Kasumi-1 (cell line): ENCODE measurements at regions not wholly inside any gene's neighbourhood (a gene's known extent, or its start where the extent isn't known, plus 50 kb on each side); places are given as distances from the start of the nearest gene placed in this dataset.
"Not testable (repeated sequence)": the region's sequence is repeated elsewhere in the genome, so short reads cannot be mapped to it uniquely, and the experiment has no call there.

ENCODE experiments used
- DNase-seq, 2 experiments: peaks; one replicate each; lab custom pipeline; 2025; lab: John Stamatoyannopoulos, UW

GRCh38 chr1:56118676-56119075, 460.7 kb downstream of the PLPP3 start:
- DNase-seq, result not testable (repeated sequence)

DNA sequence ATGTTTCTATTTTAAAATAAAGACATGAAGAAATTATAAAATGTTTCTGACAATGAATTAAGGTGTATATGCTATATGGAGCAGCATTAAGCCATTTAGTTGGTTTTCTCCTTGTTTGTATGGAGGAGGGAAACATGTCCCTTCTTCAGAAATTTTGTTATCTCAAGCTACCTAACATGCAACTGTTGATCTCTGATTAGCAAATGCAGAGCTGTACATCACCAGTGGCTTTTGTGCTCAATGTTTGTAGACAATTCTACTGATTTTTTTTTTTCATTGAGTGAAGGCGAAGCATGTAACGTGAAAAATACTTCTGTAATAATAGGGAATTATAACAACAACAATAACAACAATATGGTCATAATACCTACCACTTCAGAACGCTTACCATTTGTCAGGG, 463.7 kb downstream of the PLPP3 start:
- no peak for DNase-seq

- DNase-seq, result no peak
Measured at GRCh38 chr1:56113679-56114078, 465.7 kb downstream of the PLPP3 start.

DNA sequence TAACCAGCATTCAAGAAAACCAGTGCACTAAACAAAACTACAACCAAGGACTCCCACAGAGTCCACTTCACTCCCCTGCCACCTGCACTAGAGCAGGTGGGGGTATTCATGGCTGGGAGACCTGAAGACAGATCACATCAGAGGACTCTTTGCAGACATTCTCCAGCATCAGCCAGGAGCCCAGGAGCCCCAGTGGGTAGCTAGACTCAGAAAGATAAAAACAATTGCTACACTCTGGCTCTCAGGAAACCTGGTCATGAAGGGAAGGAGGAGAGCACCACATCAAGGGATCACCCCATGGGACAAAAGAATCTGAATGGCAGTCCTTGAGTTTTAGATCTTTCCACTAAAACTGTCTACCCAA, 472.1 kb downstream of the PLPP3 start:
- no peak for DNase-seq

- no peak for DNase-seq
Measured at GRCh38 chr1:56106531-56107274, 472.7 kb downstream of the PLPP3 start.

DNA sequence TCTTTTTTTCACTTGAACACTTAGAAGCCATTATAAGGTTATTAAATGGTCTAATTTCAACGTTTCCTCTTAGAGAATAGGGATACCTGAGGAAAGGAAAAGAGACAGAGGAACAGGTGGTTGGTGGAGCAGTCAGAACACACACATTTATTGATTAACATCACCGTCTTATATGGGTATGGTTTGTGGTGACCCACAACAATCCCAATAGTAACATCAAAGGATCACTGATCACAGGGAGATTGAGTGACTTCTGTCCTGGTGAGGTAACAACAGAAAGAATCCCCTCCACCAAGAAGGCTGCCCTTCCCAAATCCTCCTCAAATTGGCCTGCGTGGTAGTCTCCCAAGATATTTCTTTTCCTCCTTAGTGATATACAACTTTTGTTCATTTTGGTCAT, 474.0 kb downstream of the PLPP3 start:
- DNase-seq, result no peak

GRCh38 chr1:56099766-56100265, 479.5 kb downstream of the PLPP3 start:
- no peak for DNase-seq

DNA sequence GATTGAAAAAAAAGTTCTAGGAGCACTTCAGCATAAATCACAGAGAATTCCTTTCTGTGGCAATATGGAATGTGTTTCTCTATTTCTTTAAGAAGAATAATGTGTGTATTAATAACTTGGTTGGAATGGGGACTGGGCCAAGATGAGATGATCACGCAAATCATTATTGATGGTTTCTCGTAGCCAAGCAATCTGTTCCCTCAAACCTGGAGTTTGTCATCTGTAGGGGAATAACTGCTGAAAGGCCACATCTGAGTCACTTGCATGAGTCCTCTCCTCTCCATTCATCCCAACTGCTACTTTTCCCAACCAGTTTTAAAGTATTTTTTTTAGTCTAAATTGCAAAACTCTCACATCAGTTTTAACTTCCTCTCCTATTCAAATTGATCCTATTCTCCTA, 480.4 kb downstream of the PLPP3 start:
- no peak for DNase-seq

DNA sequence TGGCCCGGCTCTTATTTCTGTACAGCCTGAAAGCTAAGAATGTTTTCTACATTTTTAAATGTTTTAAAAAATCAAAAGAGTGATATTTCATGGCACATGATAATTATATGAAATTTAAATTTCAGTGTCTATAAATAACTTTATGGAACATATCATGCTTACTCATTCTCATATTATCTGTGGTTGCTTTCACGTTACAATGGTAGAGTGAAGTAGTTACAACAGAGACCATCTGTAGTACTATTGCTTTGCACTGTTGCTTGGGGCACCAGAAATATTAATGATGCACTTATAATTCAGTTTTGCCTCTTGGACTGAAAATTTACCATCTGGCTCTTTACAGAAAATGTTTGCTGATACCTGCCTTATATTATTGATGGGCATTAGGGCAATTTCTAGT, 481.6 kb downstream of the PLPP3 start:
- no peak for DNase-seq

DNA sequence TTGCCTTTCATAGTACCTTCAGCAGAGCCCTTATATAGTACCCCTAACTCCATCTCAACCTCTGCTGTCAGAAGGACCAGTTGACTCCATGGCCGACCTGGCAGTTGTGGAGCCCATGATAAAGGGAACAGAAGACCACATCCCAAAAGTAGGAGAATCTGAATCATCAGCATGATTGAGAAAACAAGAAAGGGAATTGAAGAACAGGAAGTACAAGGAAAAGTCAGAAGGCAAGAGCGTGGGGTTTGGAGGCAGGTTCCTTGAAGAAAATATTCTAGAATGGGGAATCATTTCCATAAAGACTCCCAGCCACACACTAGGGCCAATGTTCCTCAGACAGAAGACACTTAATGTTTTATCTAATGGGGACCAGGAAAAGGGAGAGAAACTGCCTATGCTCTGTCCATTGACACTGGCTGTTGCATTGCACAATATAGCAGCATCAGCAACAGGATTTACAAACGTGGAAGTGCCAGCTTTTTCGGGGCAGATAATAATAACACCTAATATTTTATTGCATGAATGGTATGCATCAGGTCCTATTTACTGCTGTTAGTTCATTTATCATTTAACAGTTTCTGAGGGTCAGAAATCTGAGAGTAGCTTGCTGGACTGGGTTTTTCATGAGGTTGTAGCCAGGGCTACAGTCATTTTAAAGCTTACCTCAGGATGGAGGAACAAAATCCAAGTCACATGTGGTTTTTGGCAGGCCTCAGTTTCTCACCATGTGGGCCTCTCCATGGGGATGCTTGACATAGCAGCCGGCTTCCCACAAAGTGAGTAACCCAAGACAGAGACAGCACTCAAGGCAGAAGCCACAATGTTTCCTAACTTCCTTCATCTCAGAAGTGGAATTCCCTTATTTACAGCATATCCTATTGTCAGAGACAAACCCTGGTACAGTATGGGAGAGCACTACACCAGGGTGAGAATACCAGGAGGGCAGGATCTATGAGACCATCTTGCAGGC, 483.4 kb downstream of the PLPP3 start:
- no peak for DNase-seq

- DNase-seq, result no peak
Measured at GRCh38 chr1:56094168-56094567, 485.2 kb downstream of the PLPP3 start.

DNA sequence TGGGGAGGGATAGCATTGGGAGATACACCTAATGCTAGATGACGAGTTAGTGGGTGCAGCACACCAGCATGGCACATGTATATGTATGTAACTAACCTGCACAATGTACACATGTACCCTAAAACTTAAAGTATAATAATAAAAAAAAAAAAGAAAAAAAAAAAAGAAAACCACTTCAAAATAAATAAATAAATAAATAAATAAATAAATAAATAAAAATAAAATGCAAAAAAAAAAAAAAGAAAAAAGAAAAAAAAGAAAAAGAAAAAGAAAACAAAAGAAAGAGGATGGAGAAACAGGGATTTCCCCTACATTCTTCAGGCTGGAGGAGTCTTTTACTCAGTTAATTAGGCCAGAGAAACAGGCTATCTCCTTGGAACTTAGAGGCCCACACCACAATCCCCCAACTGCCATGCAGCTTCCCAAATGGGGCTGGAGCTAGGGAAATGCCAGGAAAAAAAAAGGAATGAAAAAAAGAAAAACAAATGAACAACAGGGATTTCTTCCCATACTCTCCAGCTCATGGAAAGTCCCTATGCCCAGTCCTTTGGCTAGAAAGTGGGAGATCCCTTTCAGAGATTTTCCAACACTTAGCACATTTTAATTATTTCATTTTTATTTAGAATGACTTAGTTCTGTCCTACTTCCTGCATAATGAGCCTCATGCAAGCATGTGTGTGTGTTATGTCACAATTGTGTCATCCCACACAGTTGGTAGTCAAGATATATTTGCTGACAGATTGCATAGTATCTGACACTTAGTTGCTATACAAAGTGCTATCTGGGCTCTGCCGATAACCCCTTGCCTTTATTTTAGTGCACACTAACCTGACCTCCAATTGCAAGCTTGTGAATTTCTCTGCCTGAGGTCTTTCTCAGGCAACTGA, 486.4 kb downstream of the PLPP3 start:
- DNase-seq, result no peak

DNA sequence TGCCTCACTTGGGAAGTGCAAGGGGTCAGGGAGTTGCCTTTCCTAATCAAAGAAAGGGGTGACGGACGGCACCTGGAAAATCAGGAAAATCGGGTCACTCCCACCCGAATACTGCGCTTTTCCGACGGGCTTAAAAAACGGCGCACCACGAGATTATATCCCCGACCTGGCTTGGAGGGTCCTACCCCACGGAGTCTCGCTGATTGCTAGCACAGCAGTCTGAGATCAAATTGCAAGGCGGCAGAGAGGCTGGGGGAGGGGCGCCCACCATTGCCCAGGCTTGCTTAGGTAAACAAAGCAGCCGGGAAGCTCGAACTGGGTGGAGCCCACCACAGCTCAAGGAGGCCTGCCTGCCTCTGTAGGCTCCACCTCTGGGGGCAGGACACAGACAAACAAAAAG, 489.5 kb downstream of the PLPP3 start:
- not testable (repeated sequence) for DNase-seq

GRCh38 chr1:56084246-56084645, 495.1 kb downstream of the PLPP3 start:
- no peak for DNase-seq

DNA sequence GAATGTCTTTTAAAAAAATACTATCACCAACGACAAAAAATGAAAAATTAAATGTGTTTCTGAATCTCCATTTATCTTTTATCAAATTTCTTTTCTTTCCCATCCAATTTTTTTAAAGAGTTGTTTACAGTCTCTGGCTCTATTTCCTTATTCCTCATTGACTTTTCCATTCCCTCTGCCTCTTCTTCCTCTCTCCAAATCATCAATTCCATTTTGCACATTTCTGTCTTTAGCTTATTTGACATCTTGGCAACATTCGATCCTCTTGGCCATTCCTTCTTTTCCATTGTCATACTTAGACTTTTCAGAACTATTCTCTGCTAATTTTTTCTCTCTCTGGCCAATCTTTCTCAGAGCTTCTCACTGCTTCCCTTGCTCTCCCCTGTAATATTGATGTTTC, 497.6 kb downstream of the PLPP3 start:
- DNase-seq, result no peak

- no peak for DNase-seq
Measured at GRCh38 chr1:56081173-56081572, 498.2 kb downstream of the PLPP3 start.

DNA sequence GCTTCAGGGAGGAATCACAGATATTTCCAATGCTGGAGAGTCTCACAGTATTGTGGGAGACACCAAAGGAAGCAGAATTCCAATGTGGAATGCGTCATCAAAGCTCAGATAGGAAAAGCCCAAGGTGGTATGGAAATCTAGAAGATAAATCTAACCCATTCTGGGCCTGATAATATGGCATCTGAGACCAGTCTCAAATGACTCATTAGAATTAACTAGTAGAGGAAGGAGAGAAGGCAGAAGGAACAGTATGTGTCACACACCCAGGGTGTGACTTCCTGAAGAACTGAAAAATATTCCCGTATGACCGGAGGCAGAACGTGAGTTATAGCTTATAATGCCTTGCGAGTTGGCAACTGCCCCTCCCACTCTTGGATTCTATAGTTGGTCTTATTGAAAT, 499.2 kb downstream of the PLPP3 start:
- DNase-seq, result no peak

DNA sequence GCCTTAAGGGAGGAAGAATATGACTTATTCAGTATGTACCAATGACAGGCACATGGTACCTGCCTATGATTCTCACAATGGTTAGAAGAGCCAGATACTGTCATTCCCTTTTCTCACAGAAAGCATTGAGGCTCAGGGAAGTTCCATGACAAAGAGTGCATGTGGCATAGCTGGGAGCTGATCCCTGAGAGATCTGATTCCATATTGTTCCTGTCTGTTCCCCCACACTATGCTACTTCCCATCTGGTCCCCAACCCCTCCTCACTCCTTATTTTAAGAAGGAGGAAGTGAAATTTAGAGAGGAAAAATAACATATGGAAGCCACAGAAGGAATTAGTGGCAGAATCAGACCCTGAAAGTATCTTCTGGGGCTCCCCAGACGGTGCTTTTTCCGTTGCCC, 500.0 kb downstream of the PLPP3 start:
- DNase-seq, result no peak

- no peak for DNase-seq
Measured at GRCh38 chr1:56077206-56077605, 502.2 kb downstream of the PLPP3 start.

DNA sequence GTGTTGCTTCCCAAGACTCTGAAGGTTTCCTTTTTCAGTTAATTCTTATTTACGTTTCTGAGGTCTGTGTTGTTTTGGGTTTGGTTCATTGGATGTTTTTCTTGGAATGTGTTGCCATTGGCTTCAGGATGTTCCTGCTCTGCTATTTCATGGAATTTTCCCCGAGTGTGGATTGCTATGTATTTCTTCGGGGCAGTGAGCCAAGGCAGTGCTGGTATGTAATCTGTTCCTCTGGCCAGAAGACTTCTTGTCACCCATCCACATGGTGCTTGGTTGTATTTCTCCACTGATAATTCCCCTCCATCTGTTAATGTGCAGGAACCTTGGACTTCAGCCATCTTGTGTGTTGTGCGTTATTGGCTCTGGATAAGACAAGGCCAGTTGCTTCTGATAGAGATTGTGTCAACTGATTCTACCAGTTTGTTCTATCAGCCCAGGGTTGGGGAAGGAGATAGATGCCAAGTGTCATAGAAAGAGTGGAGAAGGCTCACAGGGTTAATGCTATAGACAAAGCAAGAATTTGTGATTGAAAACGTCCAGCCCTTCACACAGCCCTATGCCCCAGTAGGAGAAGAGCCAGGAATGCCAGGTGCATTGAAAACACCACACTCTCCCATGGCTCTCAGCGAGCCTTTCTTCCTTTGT, 505.2 kb downstream of the PLPP3 start:
- no peak for DNase-seq

DNA sequence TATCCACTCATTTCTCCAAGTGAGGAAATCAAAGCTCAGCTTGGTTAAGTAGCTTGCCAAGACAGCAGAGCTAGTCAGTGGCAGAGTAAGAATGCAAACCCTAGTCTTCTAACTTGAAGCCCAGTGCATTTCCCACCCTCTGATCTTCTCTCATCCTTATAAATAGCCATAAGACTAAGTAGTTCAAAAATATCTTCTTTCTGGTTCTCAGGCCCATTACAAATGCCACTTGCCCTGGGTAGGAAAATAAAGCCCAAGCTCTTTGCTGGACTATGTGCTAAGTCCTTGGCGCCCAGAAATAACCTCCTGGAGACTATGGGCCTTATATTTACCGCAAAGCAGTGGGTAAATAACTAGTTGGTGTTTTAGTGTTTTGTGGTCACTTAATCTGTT, 505.8 kb downstream of the PLPP3 start:
- no peak for DNase-seq

DNA sequence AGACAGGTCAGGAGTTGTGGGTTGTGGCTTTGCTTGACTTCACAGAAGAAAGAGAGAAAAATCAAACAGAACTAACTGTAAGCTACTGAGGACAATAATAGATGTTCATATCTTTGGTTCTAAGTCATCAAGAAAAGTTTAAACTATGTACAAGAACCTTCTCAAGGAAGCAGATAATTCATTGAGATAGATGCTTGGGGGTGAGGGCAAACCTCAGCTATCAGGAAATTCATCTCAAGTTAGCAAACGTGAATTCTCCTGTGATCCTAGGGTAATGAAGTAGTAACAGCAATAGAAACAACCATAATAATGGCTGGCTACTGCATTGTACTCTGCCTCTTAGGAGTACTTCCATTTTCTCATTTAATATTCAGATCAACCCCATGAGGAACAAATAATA, 506.2 kb downstream of the PLPP3 start:
- DNase-seq, result no peak
